Keratinocyte (primary cell): ENCODE measurements at regions not wholly inside any gene's neighbourhood (a gene's known extent, or its start where the extent isn't known, plus 50 kb on each side); places are given as distances from the start of the nearest gene placed in this dataset.

ENCODE experiments used
- DNase-seq: peaks from one replicate; pipeline ENCODE4 v3.0.0-alpha.2; 2011; ENCODE audit warnings: low read depth, missing footprints, low spot score
- FAIRE-seq: peaks from 2 replicates; lab custom pipeline; 2011; peaks lifted over from hg19 to GRCh38; lab: Jason Lieb, UNC
- H2AFZ ChIP-seq: 2 replicates; pipeline ENCODE4 v1.6.0; 2012; ENCODE audit warnings: low read length, control low read depth, inconsistent platforms; ENCODE audit not compliant: control insufficient read depth
- H3K27ac ChIP-seq: 2 replicates; pipeline ENCODE4 v1.5.1; 2011; ENCODE audit warnings: low read length; ENCODE audit not compliant: control insufficient read depth, insufficient read depth
- H3K27me3 ChIP-seq: 3 replicates; pipeline ENCODE4 v1.6.0; 2011; ENCODE audit warnings: low read length; ENCODE audit not compliant: control insufficient read depth, insufficient read depth; ENCODE audit errors: extremely low read depth
- H3K36me3 ChIP-seq, 2 experiments: 2 replicates in 1 of 2; 3 replicates in 1 of 2; pipeline ENCODE4 v1.5.1; 2011; ENCODE audit warnings: low read length in 2 of 2, mild to moderate bottlenecking in 1 of 2; ENCODE audit not compliant: control insufficient read depth in 2 of 2, insufficient read depth in 2 of 2; ENCODE audit errors: extremely low read depth in 1 of 2
- H3K4me1 ChIP-seq: 3 replicates; pipeline ENCODE4 v1.5.1; 2011; ENCODE audit warnings: low read length; ENCODE audit not compliant: control insufficient read depth, insufficient read depth; ENCODE audit errors: extremely low read depth
- H3K4me2 ChIP-seq: 3 replicates; pipeline ENCODE4 v1.6.0; 2011; ENCODE audit warnings: low read depth, low read length; ENCODE audit not compliant: control insufficient read depth, insufficient read depth; ENCODE audit errors: extremely low read depth
- H3K4me3 ChIP-seq, 3 experiments: fragments of 200-600 bp in 1 of 3; sonication (generic) in 1 of 3; 2 replicates in 2 of 3; 3 replicates in 1 of 3; pipeline ENCODE4 v1.5.1; 2011 to 2016; ENCODE audit warnings: low read length in 3 of 3, mild to moderate bottlenecking in 3 of 3, control low read depth in 2 of 3, inconsistent platforms in 1 of 3, low read depth in 1 of 3, mixed read lengths in 1 of 3, mixed run types in 1 of 3, moderate library complexity in 1 of 3; ENCODE audit not compliant: control insufficient read depth in 2 of 3, insufficient read depth in 2 of 3; ENCODE audit errors: extremely low read depth in 1 of 3
- H3K79me2 ChIP-seq: 2 replicates; pipeline ENCODE4 v1.6.0; 2012; ENCODE audit warnings: low read length; ENCODE audit not compliant: control insufficient read depth, insufficient read depth
- H3K9ac ChIP-seq: 3 replicates; pipeline ENCODE4 v1.6.0; 2011; ENCODE audit warnings: low read length; ENCODE audit not compliant: control insufficient read depth, insufficient read depth; ENCODE audit errors: extremely low read depth
- H3K9me1 ChIP-seq: 3 replicates; pipeline ENCODE4 v1.6.0; 2011; ENCODE audit warnings: low read length; ENCODE audit not compliant: control insufficient read depth, insufficient read depth; ENCODE audit errors: extremely low read depth
- H3K9me3 ChIP-seq: 2 replicates; pipeline ENCODE4 v1.5.1; 2012; ENCODE audit warnings: low read depth, low read length; ENCODE audit not compliant: control insufficient read depth
- H4K20me1 ChIP-seq: 3 replicates; pipeline ENCODE4 v1.6.0; 2011; ENCODE audit warnings: low read length; ENCODE audit not compliant: control insufficient read depth, insufficient read depth; ENCODE audit errors: extremely low read depth
- EZH2 ChIP-seq: IDR thresholded peaks from one replicate; pipeline ENCODE4 v1.6.1; 2012; ENCODE audit warnings: inconsistent platforms, mild to moderate bottlenecking, low read length, moderate library complexity
- dilution Hi-C: fragments of 300-500 bp; cut with MboI; formaldehyde crosslinking; loops from one replicate; pipeline ENCODE4 v1.7.0; 2020; ENCODE audit warnings: low sequenced_read_pairs; ENCODE audit not compliant: extremely low pct_ligation_motif_present
- TF ChIP-seq, protein P1 (sequence below), 3 experiments: IDR thresholded peaks in 1 of 3; conservative IDR thresholded peaks in 1 of 3; optimal IDR thresholded peaks in 1 of 3; 2 replicates in 2 of 3; 3 replicates in 1 of 3; pipeline versions ENCODE3 to v1.5.1; 2011; ENCODE audit warnings: low read length in 3 of 3, mild to moderate bottlenecking in 3 of 3, moderate library complexity in 2 of 3, control low read depth in 1 of 3, inconsistent platforms in 1 of 3; ENCODE audit not compliant: insufficient read depth in 2 of 3; ENCODE audit errors: extremely low read depth in 1 of 3

DNA sequence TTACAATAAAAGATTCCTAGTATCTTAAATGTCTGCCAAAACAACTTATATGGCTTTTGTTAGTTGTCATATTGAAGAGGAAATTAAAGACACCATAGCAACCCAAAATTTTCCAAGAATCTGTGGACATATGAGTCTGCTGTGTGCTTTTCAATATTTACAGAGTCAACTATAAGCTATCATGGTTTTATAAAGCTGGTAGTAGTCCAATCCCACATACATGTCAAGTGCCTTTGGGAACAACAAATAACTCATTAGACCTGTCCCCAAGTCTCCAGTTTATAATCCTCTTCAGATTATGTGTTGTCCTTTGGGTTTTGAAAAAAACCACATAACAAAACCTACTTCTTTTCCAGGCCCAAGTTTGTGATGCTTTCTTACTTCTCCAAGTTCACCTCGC, 293.8 kb upstream of the USP25 start:
- no peak overlapping the region for H3K27ac ChIP-seq
- DNase-seq = no peak
- FAIRE-seq = no peak

DNA sequence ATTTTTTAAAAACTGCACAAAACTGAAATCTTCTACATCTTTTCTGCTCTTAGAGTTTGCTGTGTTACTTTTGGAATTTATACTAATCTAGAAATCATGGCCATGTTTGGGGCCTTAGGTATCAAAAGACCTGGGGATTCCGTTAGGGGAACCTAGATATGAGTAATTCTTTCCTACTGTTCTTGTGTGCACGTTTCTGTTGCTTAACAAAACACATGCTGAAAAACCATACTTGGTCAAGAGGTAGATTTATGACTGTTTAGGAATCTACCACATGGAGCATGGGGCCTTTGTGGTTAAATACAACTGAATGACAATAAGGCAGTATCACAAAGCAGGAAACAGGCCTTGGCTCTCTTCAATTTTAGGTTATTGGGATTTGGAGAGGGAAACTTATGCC, 291.9 kb upstream of the USP25 start:
- no peaks in the 10 kb centered on the region for H3K36me3 ChIP-seq
- TF ChIP-seq EZH2 = no peak
- TF ChIP-seq, protein P1, sequence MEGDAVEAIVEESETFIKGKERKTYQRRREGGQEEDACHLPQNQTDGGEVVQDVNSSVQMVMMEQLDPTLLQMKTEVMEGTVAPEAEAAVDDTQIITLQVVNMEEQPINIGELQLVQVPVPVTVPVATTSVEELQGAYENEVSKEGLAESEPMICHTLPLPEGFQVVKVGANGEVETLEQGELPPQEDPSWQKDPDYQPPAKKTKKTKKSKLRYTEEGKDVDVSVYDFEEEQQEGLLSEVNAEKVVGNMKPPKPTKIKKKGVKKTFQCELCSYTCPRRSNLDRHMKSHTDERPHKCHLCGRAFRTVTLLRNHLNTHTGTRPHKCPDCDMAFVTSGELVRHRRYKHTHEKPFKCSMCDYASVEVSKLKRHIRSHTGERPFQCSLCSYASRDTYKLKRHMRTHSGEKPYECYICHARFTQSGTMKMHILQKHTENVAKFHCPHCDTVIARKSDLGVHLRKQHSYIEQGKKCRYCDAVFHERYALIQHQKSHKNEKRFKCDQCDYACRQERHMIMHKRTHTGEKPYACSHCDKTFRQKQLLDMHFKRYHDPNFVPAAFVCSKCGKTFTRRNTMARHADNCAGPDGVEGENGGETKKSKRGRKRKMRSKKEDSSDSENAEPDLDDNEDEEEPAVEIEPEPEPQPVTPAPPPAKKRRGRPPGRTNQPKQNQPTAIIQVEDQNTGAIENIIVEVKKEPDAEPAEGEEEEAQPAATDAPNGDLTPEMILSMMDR (optimal IDR thresholded peaks at IDR 0.05 in 1 of 3, IDR thresholded peaks at IDR 0.05 in 1 of 3, conservative IDR thresholded peaks at IDR 0.05 in 1 of 3; ENCODE audit: extremely low read depth in 1 of 3, insufficient read depth in 2 of 3, low read length in 3 of 3) = no peak
- H3K27me3 ChIP-seq = no peaks in the 10 kb centered on the region
- H3K9me3 ChIP-seq = no peaks in the 10 kb centered on the region
- FAIRE-seq (no peak), DNase-seq (no peak)
- H3K27ac ChIP-seq = no peak overlapping the region
- H3K4me1 ChIP-seq = no peaks in the 10 kb centered on the region
- H2AFZ ChIP-seq = no peak overlapping the region
- H4K20me1 ChIP-seq = no peaks in the 10 kb centered on the region
- no peak overlapping the region for H3K4me2 ChIP-seq
- dilution Hi-C loops = no loop called here
- H3K9me1 ChIP-seq = no peaks in the 10 kb centered on the region
- H3K79me2 ChIP-seq = no peaks in the 10 kb centered on the region
- H3K4me3 ChIP-seq = no peak overlapping the region
- H3K9ac ChIP-seq = no peak overlapping the region

More for the DNA sequence above, 293.8 kb upstream of the USP25 start:
- no peaks in the 10 kb centered on the region for H3K9me3 ChIP-seq
- no peaks in the 10 kb centered on the region for H3K36me3 ChIP-seq
- H3K4me2 ChIP-seq = no peak overlapping the region
- no peaks in the 10 kb centered on the region for H3K27me3 ChIP-seq
- no peaks in the 10 kb centered on the region for H3K9me1 ChIP-seq
- no peaks in the 10 kb centered on the region for H4K20me1 ChIP-seq
- no peak overlapping the region for H2AFZ ChIP-seq
- H3K4me3 ChIP-seq = no peak overlapping the region
- TF ChIP-seq EZH2 = no peak
- TF ChIP-seq, protein P1 (optimal IDR thresholded peaks at IDR 0.05 in 1 of 3, IDR thresholded peaks at IDR 0.05 in 1 of 3, conservative IDR thresholded peaks at IDR 0.05 in 1 of 3; ENCODE audit: extremely low read depth in 1 of 3, insufficient read depth in 2 of 3, low read length in 3 of 3) = no peak
- H3K79me2 ChIP-seq = no peaks in the 10 kb centered on the region
- H3K4me1 ChIP-seq = no peaks in the 10 kb centered on the region
- no peak overlapping the region for H3K9ac ChIP-seq
- dilution Hi-C loops = no loop called here
